Heart left ventricle (tissue), 16 donors: ENCODE measurements at regions not wholly inside any gene's neighbourhood (a gene's known extent, or its start where the extent isn't known, plus 50 kb on each side); places are given as distances from the start of the nearest gene placed in this dataset.

Experiments
- ATAC-seq, 4 donors: fragments of 200-7000 bp; cut with Tn5 transposase; one replicate each; pipeline ENCODE4 v1.9.1; 2020 to 2022; ENCODE audit warnings: moderate library complexity in 4 of 4, mild to moderate bottlenecking in 3 of 4, moderate number of reproducible peaks in 1 of 4
- DNase-seq, 5 donors: peaks; one replicate each; pipeline ENCODE4 v3.0.0-alpha.2; 2020
- H3K27ac ChIP-seq, 12 donors: fragments of 200-600 bp; sonication (generic) in 4 of 12; one replicate each; pipeline versions ENCODE4 v1.5.0 to v1.8.0; 2016 to 2022; ENCODE audit warnings: mild to moderate bottlenecking in 2 of 12
- H3K27me3 ChIP-seq, 9 donors: fragments of 200-600 bp; sonication (generic) in 2 of 9; one replicate each; pipeline versions ENCODE4 v1.5.1 to v1.8.0; 2016 to 2022; ENCODE audit warnings: mild to moderate bottlenecking in 3 of 9
- H3K36me3 ChIP-seq, 9 donors: fragments of 200-600 bp; sonication (generic) in 2 of 9; one replicate each; pipeline versions ENCODE4 v1.5.0 to v1.8.0; 2018 to 2022; ENCODE audit warnings: mild to moderate bottlenecking in 2 of 9
- H3K4me1 ChIP-seq, 12 donors: fragments of 200-600 bp; sonication (generic) in 4 of 12; one replicate each; pipeline versions ENCODE4 v1.5.0 to v1.8.0; 2016 to 2022; ENCODE audit warnings: mild to moderate bottlenecking in 3 of 12
- H3K4me3 ChIP-seq, 12 donors: fragments of 200-600 bp; sonication (generic) in 4 of 12; one replicate each; pipeline versions ENCODE4 v1.5.0 to v1.8.0; 2017 to 2022; ENCODE audit warnings: mild to moderate bottlenecking in 9 of 12, moderate library complexity in 4 of 12
- H3K9me3 ChIP-seq, 12 donors: fragments of 200-600 bp; sonication (generic) in 4 of 12; one replicate each; pipeline versions ENCODE4 v1.5.0 to v1.8.0; 2016 to 2022; ENCODE audit warnings: mild to moderate bottlenecking in 1 of 12
- CTCF ChIP-seq, 12 donors: fragments of 200-600 bp; sonication (generic) in 4 of 12; IDR thresholded peaks; one replicate each; pipeline versions ENCODE4 v1.5.0 to v1.8.0; 2018 to 2022; ENCODE audit warnings: antibody characterized with exemption in 12 of 12, mild to moderate bottlenecking in 5 of 12
- POLR2A ChIP-seq, 2 donors: fragments of 450-650 bp; IDR thresholded peaks; one replicate each; pipeline ENCODE4 v1.6.1; 2017; ENCODE audit warnings: antibody characterized with exemption in 2 of 2, mild to moderate bottlenecking in 2 of 2, moderate library complexity in 2 of 2
- WGBS, 4 donors: extraction: QIAGEN DNeasy Blood & Tissue Kit in 2 of 4; methylation state at CpG; one replicate each; pipeline versions ENCODE4 v1.1.5 to v1.1.7; 2013 to 2018; 5-methylcytosine and 5-hydroxymethylcytosine counted together
- intact Hi-C, 10 donors: fragments of 100-400 bp; cut with DNase I; formaldehyde crosslinking; loops; one replicate each; pipeline versions ENCODE4 v1.11.1 to v1.14.2; 2022
- donor health status: ischemic (EF 13 %, LVEDD 7.1; RV severe dilation, severe dysfunction).
- donor health status: healthy with polysubstance abuse.
- donor health status: DM: no; HTN: yes; CAD: no.
- donor health status: DM: no; HTN: no; CAD: no.
- donor health status: ischemic (EF 25% LVEDD 6.9; RV normal size, moderate dysfunction).
- donor health status: ischemic (EF 25% LVEDD 5.7; RV mildly dilated, moderate dysfunction).
- donor health status: healthy.
- donor health status: DM: yes; HTN: yes; CAD: no.
- donor health status: ischemic (EF 35%, LVEDD 5.7; RV mildly dilated, moderate dysfunction).
- donor health status: nonischemic (EF 11% LVEDD 7.7; RV severe dilation, severe dysfunction).
- donor health status: DM: yes; HTN: yes; CAD: no.
- donor health status: PGD.
- donor health status: ischemic (EF 29% LVEDD 5.4; RV normal size, mild dysfunction).
- donor health status: nonischemic (EF 23%, LVEDD 6.1; RV moderate dilation, normal function).

- WGBS, 4 donors: 66 to 69% (median 68%) methylated on average over 8 of the region's 8 CpGs
- ATAC-seq: no peak
- Histone ChIP-seq H3K4me3 (no peak overlapping the region), H3K27ac (no peak overlapping the region), H3K36me3 (no peaks in the 10 kb centered on the region), H3K4me1 (no peaks in the 10 kb centered on the region), H3K27me3 (no peaks in the 10 kb centered on the region), H3K9me3 (peaks cover 0 to 20% (median 8%) of the 10 kb centered on the region in 12 donors)
- DNase-seq: no peak
- TF ChIP-seq POLR2A (IDR thresholded peaks at IDR 0.05): no peak
- intact Hi-C loops: no loop called here
Observed at GRCh38 chr6:145491126-145491525, 244.2 kb downstream of the EPM2A start.

GRCh38 chr6:145497006-145497405, 238.3 kb downstream of the EPM2A start:
- WGBS, 4 donors: 39 to 80% (median 47%) methylated on average over 2 of the region's 2 CpGs
- H3K9me3 ChIP-seq: peaks cover 0 to 23% (median 9%) of the 10 kb centered on the region in 12 donors
- H3K27ac ChIP-seq: no peak overlapping the region
- no peak for TF ChIP-seq CTCF (IDR thresholded peaks at IDR 0.05)
- TF ChIP-seq POLR2A (IDR thresholded peaks at IDR 0.05): no peak
- no peaks in the 10 kb centered on the region for H3K36me3 ChIP-seq
- H3K27me3 ChIP-seq: no peaks in the 10 kb centered on the region
- DNase-seq: no peak
- no peak for ATAC-seq
- intact Hi-C loops: no loop called here
- no peak overlapping the region for H3K4me3 ChIP-seq
- no peaks in the 10 kb centered on the region for H3K4me1 ChIP-seq

- intact Hi-C loops: no loop called here
- no peaks in the 10 kb centered on the region for H3K27me3 ChIP-seq
- WGBS, 4 donors: 60 to 81% (median 76%) methylated on average over 4 of the region's 4 CpGs
- peaks cover 0 to 23% (median 7%) of the 10 kb centered on the region in 12 donors for H3K9me3 ChIP-seq
- ATAC-seq (no peak), DNase-seq (no peak)
- no peak overlapping the region for H3K27ac ChIP-seq
- no peaks in the 10 kb centered on the region for H3K4me1 ChIP-seq
- H3K4me3 ChIP-seq: no peak overlapping the region
- H3K36me3 ChIP-seq: no peaks in the 10 kb centered on the region
- TF ChIP-seq POLR2A (IDR thresholded peaks at IDR 0.05) (no peak), CTCF (IDR thresholded peaks at IDR 0.05) (no peak)
Observed at GRCh38 chr6:145498425-145498824, 236.9 kb downstream of the EPM2A start.

DNA sequence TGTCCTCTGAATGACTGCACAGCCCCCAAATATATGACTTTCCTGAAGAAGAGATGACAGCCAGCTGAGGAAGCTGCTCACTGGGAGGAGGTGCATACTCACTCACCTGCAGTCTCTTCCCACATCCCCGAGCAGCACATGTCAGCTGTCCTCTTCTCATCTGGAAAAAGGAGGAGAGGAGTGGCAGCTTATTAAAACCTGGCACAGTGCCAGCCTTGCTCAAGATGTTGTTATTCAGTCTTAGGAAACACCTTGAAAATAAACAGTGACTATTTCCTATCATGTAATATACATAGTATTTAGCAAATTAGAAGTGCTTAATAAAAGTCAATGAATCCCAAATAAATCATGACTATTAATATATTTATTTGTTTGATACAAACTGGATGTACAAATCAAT, 232.9 kb downstream of the EPM2A start:
- ATAC-seq: no peak
- Histone ChIP-seq H3K9me3 (peaks cover 0 to 8% (median 0%) of the 10 kb centered on the region in 12 donors), H3K27me3 (no peaks in the 10 kb centered on the region), H3K27ac (no peak overlapping the region), H3K4me1 (peaks cover 0 to 4% (median 0%) of the 10 kb centered on the region in 12 donors), H3K36me3 (no peaks in the 10 kb centered on the region), H3K4me3 (no peak overlapping the region)
- WGBS, 4 donors: 24 to 41% (median 35%) methylated on average over 1 of the region's 1 CpG
- DNase-seq: no peak
- intact Hi-C loops: no loop called here
- TF ChIP-seq CTCF (IDR thresholded peaks at IDR 0.05) (no peak), POLR2A (IDR thresholded peaks at IDR 0.05) (no peak)

DNA sequence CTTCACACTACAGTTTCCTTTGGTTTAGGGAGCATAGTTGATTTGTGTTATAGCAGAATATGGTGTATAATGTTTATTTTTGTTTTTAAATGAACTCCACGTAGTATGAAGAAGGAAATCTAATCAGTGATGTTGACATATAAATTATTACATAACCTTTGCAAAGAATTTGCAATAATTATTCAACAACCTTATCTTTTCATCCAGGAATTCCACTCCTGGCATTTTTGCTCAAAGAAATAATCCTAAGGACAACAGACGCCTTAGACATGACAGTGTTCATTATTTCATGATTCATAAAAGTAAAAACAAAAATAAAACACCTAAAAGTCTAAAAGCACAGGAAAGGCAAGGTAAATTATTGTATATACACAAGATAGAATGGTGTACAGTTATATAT, 229.2 kb downstream of the EPM2A start:
- no peaks in the 10 kb centered on the region for H3K27me3 ChIP-seq
- DNase-seq: no peak
- H3K27ac ChIP-seq: no peak overlapping the region
- H3K4me1 ChIP-seq: peaks cover 0 to 4% (median 0%) of the 10 kb centered on the region in 12 donors
- no peaks in the 10 kb centered on the region for H3K36me3 ChIP-seq
- no peak for ATAC-seq
- H3K4me3 ChIP-seq: no peak overlapping the region
- intact Hi-C loops: no loop called here
- WGBS, 4 donors: 41 to 65% (median 46%) methylated on average over 2 of the region's 2 CpGs
- peaks cover 0 to 41% (median 24%) of the 10 kb centered on the region in 12 donors for H3K9me3 ChIP-seq
- no peak for TF ChIP-seq POLR2A (IDR thresholded peaks at IDR 0.05)
- TF ChIP-seq CTCF (IDR thresholded peaks at IDR 0.05): no peak
